HS-27A (cell line): ENCODE measurements at regions not wholly inside any gene's neighbourhood (a gene's known extent, or its start where the extent isn't known, plus 50 kb on each side); places are given as distances from the start of the nearest gene placed in this dataset.
"Not testable (repeated sequence)": the region's sequence is repeated elsewhere in the genome, so short reads cannot be mapped to it uniquely, and the experiment has no call there.

Experiments used
- DNase-seq: peaks from one replicate; pipeline ENCODE4 v3.0.0-alpha.2; 2012; ENCODE audit warnings: low read depth, missing footprints

DNA sequence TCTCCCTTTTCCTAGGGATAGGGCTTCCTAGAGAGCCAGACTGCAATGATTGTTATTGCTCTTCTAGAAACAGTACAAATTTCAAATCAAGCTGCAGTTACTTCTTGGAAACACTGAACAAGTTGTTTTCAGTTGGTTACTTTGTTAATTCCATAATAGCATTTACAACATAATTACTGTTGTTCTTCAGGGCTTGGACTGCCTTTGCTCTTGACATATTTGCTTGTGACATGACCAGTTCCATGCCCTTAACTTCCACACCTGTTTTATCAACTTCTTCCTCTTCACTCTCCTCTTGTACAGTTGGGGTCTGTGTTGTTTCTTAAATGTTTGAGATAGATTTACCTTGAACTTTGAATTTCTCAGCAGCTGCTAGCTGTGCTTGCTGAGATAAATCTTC, 104.4 kb downstream of the SEC23IP start:
- DNase-seq, result no peak

GRCh38 chr10:119997429-119997828, 104.9 kb downstream of the SEC23IP start:
- DNase-seq, result no peak

DNA sequence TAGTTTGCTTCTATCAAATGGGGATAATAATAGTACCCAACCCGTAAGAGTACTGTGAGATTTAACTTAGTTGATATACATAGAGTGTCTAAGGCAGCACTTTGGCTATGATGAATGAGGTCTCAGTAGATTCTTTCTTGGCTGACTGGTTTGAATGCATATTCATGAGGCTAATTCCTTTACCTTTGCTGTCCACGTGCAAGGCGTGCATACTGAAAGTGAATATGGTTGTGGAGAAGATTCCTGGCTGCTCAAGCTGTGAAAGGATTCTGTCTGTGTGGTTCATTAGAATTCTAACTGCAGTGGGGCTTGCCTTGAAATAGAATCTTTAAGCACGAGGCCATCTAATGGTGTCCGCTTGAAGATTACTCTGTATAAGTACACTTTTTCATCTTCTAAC, 110.3 kb downstream of the SEC23IP start:
- no peak for DNase-seq

DNA sequence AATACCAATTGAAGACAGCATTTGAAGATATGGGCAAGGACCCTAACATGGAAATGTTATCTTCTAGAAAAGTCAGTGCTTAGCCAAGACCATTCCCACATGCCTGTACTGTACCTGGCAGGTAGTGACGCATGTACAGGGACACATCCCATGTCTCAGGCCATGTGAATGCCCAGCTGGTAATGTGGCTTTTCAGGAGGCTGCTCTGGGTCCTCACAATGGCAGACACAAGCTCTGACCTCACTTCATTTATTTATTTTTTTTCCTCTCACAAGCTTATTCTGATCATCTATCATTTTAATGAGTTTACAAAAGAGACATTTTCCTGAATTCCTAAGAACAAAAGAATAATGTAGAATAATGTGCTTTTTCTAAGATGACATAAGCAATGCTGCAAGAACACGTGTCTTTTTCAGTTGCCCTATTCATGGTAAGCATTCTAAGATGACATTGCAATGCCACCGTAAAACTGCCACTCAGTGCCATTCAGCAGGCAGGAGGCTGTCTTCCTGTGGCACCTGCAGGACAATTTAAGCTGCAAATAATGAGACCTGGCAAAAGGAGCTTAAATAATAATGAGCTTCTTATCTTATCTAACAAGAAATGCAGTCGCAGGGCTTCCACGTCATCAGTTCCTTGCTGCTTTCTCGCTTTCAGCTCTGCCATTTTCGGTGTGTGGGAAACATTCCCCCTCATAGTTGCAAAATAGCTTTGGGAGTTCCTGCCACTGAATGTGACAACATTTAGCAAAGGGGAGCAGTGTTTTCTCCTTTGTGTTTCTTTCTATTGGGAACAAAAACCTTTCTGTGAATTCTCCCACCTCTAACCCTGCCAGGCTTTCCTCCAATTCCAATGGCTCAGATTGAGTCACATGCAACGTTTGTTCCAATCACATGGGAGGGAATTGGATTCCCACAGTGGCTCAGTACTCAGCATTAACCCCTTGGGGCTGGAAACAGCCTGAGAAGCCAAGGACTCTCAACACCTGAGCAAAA, 113.0 kb downstream of the SEC23IP start:
- DNase-seq, result peak; percentile 4

GRCh38 chr10:120007261-120007660, 114.7 kb downstream of the SEC23IP start:
- no peak for DNase-seq

- no peak for DNase-seq
Observed at GRCh38 chr10:120011359-120012130, 119.0 kb downstream of the SEC23IP start.

- no peak for DNase-seq
Observed at GRCh38 chr10:120012131-120012400, 119.5 kb downstream of the SEC23IP start.

DNA sequence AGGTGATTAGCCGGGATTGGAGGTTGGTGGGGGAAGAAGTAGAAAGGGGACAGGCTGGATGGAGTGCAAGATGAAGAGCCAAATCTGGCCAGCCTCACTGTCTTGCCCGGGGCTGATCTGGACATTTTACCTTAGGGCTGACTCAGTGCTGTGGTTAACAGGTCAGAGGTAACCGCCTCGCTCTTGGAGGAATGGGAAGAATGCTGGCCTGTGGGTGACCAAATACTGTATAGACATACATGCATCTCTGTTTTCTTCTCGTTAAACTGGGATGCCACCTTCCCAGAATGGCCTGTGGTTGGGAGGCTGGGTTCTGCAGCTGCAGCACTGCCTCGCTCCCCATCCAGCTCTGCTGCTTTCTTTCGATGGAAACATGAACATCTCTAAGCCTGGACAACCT, 120.0 kb downstream of the SEC23IP start:
- DNase-seq, result no peak

GRCh38 chr10:120014031-120014430, 121.5 kb downstream of the SEC23IP start:
- no peak for DNase-seq

- DNase-seq, result no peak
Observed at GRCh38 chr10:120015064-120015463, 122.5 kb downstream of the SEC23IP start.

- no peak for DNase-seq
Observed at GRCh38 chr10:120016906-120017305, 124.4 kb downstream of the SEC23IP start.

- DNase-seq, result no peak
Observed at GRCh38 chr10:120017733-120018417, 125.3 kb downstream of the SEC23IP start.

GRCh38 chr10:120018695-120019094, 126.2 kb downstream of the SEC23IP start:
- DNase-seq, result no peak

DNA sequence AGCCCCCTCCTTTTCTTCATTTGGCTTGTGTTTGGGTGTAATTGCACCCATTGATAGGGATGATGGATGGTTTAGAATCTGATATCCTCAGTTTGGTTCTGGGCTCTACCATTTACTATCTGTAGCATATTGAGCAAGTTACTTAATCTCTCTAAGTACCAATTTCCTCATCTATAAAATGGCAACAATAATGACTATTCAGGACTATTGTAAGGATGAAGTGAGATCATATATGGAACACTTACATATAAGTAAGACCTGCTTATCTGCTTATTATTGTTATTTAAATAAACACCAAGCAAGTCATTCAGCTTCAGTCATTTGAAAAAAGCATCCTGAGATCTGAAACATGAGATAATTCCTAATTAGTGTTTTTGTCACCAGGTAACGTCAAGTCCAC, 127.0 kb downstream of the SEC23IP start:
- DNase-seq, result no peak

GRCh38 chr10:120022357-120022756, 129.8 kb downstream of the SEC23IP start:
- DNase-seq, result no peak

DNA sequence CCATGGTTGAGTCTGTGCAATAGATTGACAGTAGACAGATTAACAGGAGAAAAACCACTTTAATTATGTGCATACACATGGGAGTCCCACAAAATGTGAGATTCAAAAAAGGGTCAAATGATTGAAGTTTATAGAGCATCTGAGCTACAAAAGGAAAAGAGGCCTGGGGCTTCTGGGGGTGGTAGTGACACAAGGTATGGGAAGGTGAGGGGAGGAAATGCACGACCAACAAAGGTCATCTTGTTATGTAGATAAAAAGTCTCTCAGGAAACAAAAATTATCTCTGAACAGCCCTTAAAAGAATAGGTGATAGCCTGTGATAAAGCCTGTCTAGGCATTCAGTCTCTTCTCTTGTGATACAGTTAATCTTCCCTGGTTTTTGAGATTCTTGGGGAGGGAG, 141.7 kb downstream of the SEC23IP start:
- DNase-seq, result no peak

- no peak for DNase-seq
Observed at GRCh38 chr10:120039046-120039445, 146.5 kb downstream of the SEC23IP start.

DNA sequence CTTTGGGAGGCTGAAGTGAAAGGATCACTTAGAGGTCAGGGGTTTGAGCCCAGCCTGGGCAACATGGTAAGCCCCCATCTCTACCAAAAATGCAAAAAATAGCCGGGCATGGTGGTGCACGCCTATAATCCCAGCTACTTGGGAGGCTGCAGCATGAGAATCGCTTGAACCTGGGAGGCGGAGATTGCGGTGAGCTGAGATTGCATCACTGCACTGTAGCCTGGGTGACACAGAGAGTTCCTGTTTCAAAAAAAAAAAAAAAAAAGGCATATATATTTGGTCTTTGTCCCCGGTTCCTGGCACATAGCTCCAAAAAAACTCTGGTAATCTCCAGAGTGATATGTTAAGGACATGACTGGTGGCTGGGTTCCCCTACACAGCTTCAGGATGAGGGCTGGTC, 147.3 kb downstream of the SEC23IP start:
- DNase-seq, result no peak

- DNase-seq, result no peak
Observed at GRCh38 chr10:120041807-120042559, 149.5 kb downstream of the SEC23IP start.

DNA sequence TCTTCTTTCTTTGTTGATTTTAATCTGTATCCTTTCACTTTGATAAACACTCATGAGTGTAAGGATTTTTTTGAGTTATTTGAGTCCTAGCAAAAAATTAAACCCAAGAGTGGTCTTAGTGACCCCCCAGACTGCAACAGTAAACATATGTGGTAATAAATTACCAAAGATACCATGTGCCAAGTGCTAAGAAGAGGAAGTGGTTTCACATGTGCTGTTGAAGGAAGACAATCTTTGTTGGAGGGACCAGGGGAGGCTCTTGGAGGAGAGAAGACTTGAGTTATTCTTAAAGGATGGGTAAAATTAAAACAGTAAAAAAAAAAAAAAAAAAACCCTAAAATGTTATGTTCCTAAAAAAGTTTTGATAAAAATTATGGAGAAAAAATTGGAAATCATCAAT, 150.2 kb downstream of the SEC23IP start:
- no peak for DNase-seq

GRCh38 chr10:120047373-120047772, 154.8 kb downstream of the SEC23IP start:
- DNase-seq, result not testable (repeated sequence)

DNA sequence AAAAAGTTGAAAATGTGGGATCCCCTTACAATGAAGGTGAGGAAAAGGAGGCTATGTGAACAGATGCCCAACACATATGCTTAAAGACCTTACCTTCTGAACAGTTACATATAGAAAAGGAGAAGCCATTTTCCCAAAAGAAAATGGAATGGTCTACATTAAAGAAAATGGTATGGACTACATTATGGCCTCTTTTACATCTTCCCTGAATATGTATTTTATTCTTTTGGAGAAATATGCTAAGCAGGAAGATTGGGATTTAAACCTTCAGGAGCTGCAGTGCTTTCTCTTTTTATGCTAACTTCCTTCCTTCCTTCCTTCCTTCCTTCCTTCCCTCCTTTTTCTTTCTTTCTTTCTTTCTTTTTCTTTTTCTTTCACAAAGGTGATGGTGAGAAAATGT, 155.4 kb downstream of the SEC23IP start:
- no peak for DNase-seq
